ENCODE measurements at regions not wholly inside any gene's neighbourhood (a gene's known extent, or its start where the extent isn't known, plus 50 kb on each side); places are given as distances from the start of the nearest gene placed in this dataset.

DNA sequence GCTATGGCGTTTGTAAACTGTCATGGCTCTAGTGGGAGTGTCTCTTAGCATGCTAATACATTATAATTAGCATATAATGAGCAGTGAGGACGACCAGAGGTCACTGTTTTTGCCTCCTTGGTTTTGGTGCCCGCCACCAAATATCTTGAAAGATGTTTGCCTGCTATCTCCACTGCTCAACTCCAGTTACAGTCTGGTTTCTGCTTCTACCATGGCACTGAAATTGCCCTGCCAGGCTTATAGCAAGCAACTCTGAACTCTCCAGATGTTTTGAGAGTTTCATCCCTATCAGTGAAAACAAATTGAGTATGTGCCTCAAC lies 122.1 kb upstream of the SPRY4 start (continued):
- TF ChIP-seq MED1 (CRISPR knock-in tag; IDR thresholded peaks at IDR 0.05) (no peak), ZNF354B (CRISPR knock-in tag; IDR thresholded peaks at IDR 0.05) (no peak), ZSCAN31 (CRISPR knock-in tag; IDR thresholded peaks at IDR 0.05; ENCODE audit: low read depth) (no peak)

DNA sequence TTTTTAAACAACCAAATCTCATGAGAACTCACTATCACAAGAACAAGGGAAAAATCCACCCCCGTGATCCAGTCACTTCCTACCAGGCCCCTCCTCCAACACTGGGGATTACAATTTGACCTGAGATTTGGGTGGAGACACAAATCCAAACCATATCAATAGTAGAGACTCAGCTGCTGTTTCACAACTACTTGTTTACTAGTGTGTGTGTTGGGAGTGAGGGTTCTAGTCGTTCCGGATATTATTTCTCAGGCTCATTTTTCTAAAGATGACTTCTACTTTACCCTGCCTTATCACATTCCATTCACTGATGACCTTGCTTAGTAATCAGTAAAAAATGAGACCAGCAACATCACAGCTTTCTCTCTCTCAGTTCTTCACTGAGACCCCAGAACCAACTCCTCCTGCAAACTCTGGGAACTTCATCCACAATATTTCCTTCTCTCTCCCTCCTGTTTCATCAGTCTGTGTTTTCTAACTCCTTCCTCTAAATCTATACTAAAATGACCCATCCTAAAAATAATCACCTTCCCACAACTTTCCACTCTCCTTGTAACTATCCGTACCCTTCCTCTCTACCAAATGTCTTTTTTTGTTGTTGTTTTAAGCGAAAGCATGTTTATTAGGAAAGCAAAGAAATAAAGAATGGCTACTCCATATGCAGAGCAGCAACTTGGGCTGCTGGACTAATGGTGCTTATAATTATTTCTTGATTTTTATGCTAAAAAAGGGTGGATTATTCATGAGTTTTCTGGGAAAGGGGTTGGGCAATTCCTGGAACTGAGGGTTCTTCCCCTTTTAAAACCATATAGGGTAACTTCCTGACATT lies 121.5 kb upstream of the SPRY4 start:
- Histone ChIP-seq H3K4me2 (ENCODE audit: low read depth, low read length) (peak overlapping the region; percentile 40), H3K4me3 (replicated peaks in 1 of 3; ENCODE audit: insufficient read depth in 1 of 3, low read depth in 2 of 3, low read length in 3 of 3) (peak overlapping the region in 1 of 3 experiments; percentile 25; a peak in 1 of 6 replicates), H4K20me1 (ENCODE audit: insufficient read depth, low read length) (no peaks in the 10 kb centered on the region), H3K4me1 (ENCODE audit: insufficient read depth, low read length) (peaks cover 36% of the 10 kb centered on the region), H3K79me2 (ENCODE audit: insufficient read depth, low read length) (no peaks in the 10 kb centered on the region), H2AFZ (ENCODE audit: low read length) (peak overlapping the region; percentile 42), H3K27ac (ENCODE audit: extremely low read length, insufficient read depth, low read length) (peak overlapping the region; percentile 43), H3K9ac (ENCODE audit: insufficient read depth, low read depth, low read length) (peak overlapping the region; percentile 34), H3K9me3 (ENCODE audit: low read length) (no peaks in the 10 kb centered on the region), H3K27me3 (ENCODE audit: control insufficient read depth in 1 of 2, insufficient read depth in 2 of 2, low read length in 2 of 2) (no peaks in the 10 kb centered on the region), H3K36me3 (replicated peaks in 1 of 2; ENCODE audit: control insufficient read depth in 1 of 2, insufficient read depth in 2 of 2, low read length in 2 of 2) (no peaks in the 10 kb centered on the region)
- ATAC-seq (peak; percentile 65), FAIRE-seq (peak; percentile 23), DNase-seq (ENCODE audit: low spot score) (peak; percentile 83)
- in situ Hi-C loops (cut with HindIII; ENCODE audit: extremely low pct_ligation_motif_present, low pct_unique_long_range_greater_than_20kb): no loop called here
- 40% methylated on average over 5 of the region's 5 CpGs for WGBS (ENCODE audit: low lambda C conversion rate)
- no TSS peak for BruUV-seq (replicated peaks)
- POLR2A ChIA-PET: interaction anchor here (0.8 to 1.7 kb wide), 3 partner anchors 10 to 104 kb away, joined by 3 to 5 read pairs (median 4); no protein-coding TSS in a partner anchor
- CTCF ChIA-PET (ENCODE audit: low intra/inter-chr PET ratio, low total read pairs): no interaction called here
- intact Hi-C loops (cut with micrococcal nuclease; ENCODE audit: unreplicated experiment): no loop called here
- peak; percentile 41; the same call in 1 of the 2 replicates for TF ChIP-seq SOX5 (CRISPR knock-in tag; IDR thresholded peaks at IDR 0.05; ENCODE audit: borderline replicate concordance)
- no peak for TF ChIP-seq RBM22 (optimal IDR thresholded peaks at IDR 0.05; ENCODE audit: low read length)
- no peak for TF ChIP-seq ZNF607 (CRISPR knock-in tag; IDR thresholded peaks at IDR 0.05; ENCODE audit: borderline replicate concordance)
- TF ChIP-seq, protein P1, sequence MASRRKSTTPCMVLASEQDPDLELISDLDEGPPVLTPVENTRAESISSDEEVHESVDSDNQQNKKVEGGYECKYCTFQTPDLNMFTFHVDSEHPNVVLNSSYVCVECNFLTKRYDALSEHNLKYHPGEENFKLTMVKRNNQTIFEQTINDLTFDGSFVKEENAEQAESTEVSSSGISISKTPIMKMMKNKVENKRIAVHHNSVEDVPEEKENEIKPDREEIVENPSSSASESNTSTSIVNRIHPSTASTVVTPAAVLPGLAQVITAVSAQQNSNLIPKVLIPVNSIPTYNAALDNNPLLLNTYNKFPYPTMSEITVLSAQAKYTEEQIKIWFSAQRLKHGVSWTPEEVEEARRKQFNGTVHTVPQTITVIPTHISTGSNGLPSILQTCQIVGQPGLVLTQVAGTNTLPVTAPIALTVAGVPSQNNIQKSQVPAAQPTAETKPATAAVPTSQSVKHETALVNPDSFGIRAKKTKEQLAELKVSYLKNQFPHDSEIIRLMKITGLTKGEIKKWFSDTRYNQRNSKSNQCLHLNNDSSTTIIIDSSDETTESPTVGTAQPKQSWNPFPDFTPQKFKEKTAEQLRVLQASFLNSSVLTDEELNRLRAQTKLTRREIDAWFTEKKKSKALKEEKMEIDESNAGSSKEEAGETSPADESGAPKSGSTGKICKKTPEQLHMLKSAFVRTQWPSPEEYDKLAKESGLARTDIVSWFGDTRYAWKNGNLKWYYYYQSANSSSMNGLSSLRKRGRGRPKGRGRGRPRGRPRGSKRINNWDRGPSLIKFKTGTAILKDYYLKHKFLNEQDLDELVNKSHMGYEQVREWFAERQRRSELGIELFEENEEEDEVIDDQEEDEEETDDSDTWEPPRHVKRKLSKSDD (CRISPR knock-in tag; IDR thresholded peaks at IDR 0.05; ENCODE audit: low read depth): no peak
- peak; percentile 64 for TF ChIP-seq GATAD2A (CRISPR knock-in tag; IDR thresholded peaks at IDR 0.05)
- peak; percentile 31; the same call in 1 of the 2 replicates for TF ChIP-seq CEBPG (CRISPR knock-in tag; IDR thresholded peaks at IDR 0.05)
- no peak for TF ChIP-seq RFX1 (IDR thresholded peaks at IDR 0.05)
- TF ChIP-seq ZNF121 (CRISPR knock-in tag; IDR thresholded peaks at IDR 0.05): no peak
- TF ChIP-seq GATAD1 (CRISPR knock-in tag; IDR thresholded peaks at IDR 0.05): no peak
- TF ChIP-seq, protein P2, sequence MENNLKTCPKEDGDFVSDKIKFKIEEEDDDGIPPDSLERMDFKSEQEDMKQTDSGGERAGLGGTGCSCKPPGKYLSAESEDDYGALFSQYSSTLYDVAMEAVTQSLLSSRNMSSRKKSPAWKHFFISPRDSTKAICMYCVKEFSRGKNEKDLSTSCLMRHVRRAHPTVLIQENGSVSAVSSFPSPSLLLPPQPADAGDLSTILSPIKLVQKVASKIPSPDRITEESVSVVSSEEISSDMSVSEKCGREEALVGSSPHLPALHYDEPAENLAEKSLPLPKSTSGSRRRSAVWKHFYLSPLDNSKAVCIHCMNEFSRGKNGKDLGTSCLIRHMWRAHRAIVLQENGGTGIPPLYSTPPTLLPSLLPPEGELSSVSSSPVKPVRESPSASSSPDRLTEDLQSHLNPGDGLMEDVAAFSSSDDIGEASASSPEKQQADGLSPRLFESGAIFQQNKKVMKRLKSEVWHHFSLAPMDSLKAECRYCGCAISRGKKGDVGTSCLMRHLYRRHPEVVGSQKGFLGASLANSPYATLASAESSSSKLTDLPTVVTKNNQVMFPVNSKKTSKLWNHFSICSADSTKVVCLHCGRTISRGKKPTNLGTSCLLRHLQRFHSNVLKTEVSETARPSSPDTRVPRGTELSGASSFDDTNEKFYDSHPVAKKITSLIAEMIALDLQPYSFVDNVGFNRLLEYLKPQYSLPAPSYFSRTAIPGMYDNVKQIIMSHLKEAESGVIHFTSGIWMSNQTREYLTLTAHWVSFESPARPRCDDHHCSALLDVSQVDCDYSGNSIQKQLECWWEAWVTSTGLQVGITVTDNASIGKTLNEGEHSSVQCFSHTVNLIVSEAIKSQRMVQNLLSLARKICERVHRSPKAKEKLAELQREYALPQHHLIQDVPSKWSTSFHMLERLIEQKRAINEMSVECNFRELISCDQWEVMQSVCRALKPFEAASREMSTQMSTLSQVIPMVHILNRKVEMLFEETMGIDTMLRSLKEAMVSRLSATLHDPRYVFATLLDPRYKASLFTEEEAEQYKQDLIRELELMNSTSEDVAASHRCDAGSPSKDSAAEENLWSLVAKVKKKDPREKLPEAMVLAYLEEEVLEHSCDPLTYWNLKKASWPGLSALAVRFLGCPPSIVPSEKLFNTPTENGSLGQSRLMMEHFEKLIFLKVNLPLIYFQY (CRISPR knock-in tag; IDR thresholded peaks at IDR 0.05; ENCODE audit: borderline replicate concordance): no peak
- no peak for TF ChIP-seq SATB2 (CRISPR knock-in tag; IDR thresholded peaks at IDR 0.05)
- TF ChIP-seq SOX13 (IDR thresholded peaks at IDR 0.05): no peak
- peak in 1 of 2 experiments; percentile 36; a peak in 1 of 4 replicates for TF ChIP-seq SOX13 (CRISPR knock-in tag; conservative IDR thresholded peaks at IDR 0.05 in 1 of 2, IDR thresholded peaks at IDR 0.05 in 1 of 2)
- no peak for TF ChIP-seq RBAK (CRISPR knock-in tag; IDR thresholded peaks at IDR 0.05)
- no peak for TF ChIP-seq PITX1 (CRISPR knock-in tag; IDR thresholded peaks at IDR 0.05)
- no peak for TF ChIP-seq NCOA1 (CRISPR knock-in tag; IDR thresholded peaks at IDR 0.05)
